ENCODE measurements at regions not wholly inside any gene's neighbourhood (a gene's known extent, or its start where the extent isn't known, plus 50 kb on each side); places are given as distances from the start of the nearest gene placed in this dataset.
"Not testable (repeated sequence)": the region's sequence is repeated elsewhere in the genome, so short reads cannot be mapped to it uniquely, and the experiment has no call there.

- ChIA-PET POLR2A (no interaction called here), CTCF (interaction anchor here (1.0 to 2.0 kb wide), 2 partner anchors 31 to 95 kb away, joined by 5 to 6 read pairs; partner anchors contain the start of gene CCBE1)
- no peaks in the 10 kb centered on the region for H3K9me3 ChIP-seq
- ATAC-seq (no peak), DNase-seq (ENCODE audit: low read depth in 1 of 2, low spot score in 1 of 2) (no peak), FAIRE-seq (no peak)
- 62% methylated on average over 4 of the region's 4 CpGs for WGBS (ENCODE audit: missing lambda C conversion rate)
- no peak for TF ChIP-seq RFX5 (IDR thresholded peaks at IDR 0.05)
- TF ChIP-seq HMGXB4 (CRISPR knock-in tag; IDR thresholded peaks at IDR 0.05; ENCODE audit: borderline replicate concordance) = no peak
- TF ChIP-seq ELK1 (IDR thresholded peaks at IDR 0.05; ENCODE audit: low read depth, low read length) = no peak
- no peak for TF ChIP-seq ZFP36 (IDR thresholded peaks at IDR 0.05; ENCODE audit: borderline replicate concordance, partially characterized antibody)
- TF ChIP-seq RARB (CRISPR knock-in tag; IDR thresholded peaks at IDR 0.05) = no peak
- TF ChIP-seq HDAC2 (IDR thresholded peaks at IDR 0.05) = no peak
- no peak for TF ChIP-seq ESRRA (IDR thresholded peaks at IDR 0.05; ENCODE audit: borderline replicate concordance, low read length)
- no peak for TF ChIP-seq NPAS2 (CRISPR knock-in tag; IDR thresholded peaks at IDR 0.05; ENCODE audit: borderline replicate concordance)
- TF ChIP-seq MAX (IDR thresholded peaks at IDR 0.05) = no peak
- no peak for TF ChIP-seq HOXB13 (CRISPR knock-in tag; IDR thresholded peaks at IDR 0.05; ENCODE audit: low read depth)
- no peak for TF ChIP-seq PBX3 (IDR thresholded peaks at IDR 0.05)
- no peak overlapping the region for H3K4me3 ChIP-seq
- H3K4me2 ChIP-seq = no peak overlapping the region
- H3K27ac ChIP-seq = no peak overlapping the region
- peaks cover 11% of the 10 kb centered on the region; the same call in 1 of the 3 replicates for H3K4me1 ChIP-seq
These were observed 95.1 kb upstream of the CCBE1 start for GRCh38 chr18:59792353-59792752.

- ATAC-seq; H3K4me3 ChIP-seq; H3K27ac ChIP-seq; FAIRE-seq; H3K4me2 ChIP-seq; H3K9me3 ChIP-seq; DNase-seq (ENCODE audit: low read depth in 1 of 2, low spot score in 1 of 2); POLR2A ChIA-PET: not testable (repeated sequence)
- CTCF ChIA-PET = interaction anchor here (0.6 to 1.6 kb wide), 2 partner anchors 8 to 315 kb away, joined by 3 to 5 read pairs; no protein-coding TSS in a partner anchor
- H3K4me1 ChIP-seq = peaks cover 11% of the 10 kb centered on the region; the same call in 1 of the 3 replicates
- WGBS (ENCODE audit: missing lambda C conversion rate) = 50% methylated on average over 2 of the region's 36 CpGs
These were observed 93.2 kb upstream of the CCBE1 start for GRCh38 chr18:59790346-59790936.

GRCh38 chr18:59788791-59789106 is 91.5 kb upstream of the CCBE1 start:
- POLR2A ChIA-PET = interaction anchor here (0.6 kb wide), 1 partner anchor 87 kb away, joined by 11 read pairs; no protein-coding TSS in a partner anchor
- no peak; a peak in 1 of 6 replicates for ATAC-seq
- H3K4me2 ChIP-seq = peak overlapping the region; percentile 65; the same call in 1 of the 3 replicates

More at GRCh38 chr18:59788791-59789106, 91.5 kb upstream of the CCBE1 start:
- Histone ChIP-seq H3K27ac (peak overlapping the region; percentile 17 to 75; a peak in 4 of 6 replicates), H3K9me3 (no peaks in the 10 kb centered on the region), H3K4me1 (peaks cover 11% of the 10 kb centered on the region; the same call in 1 of the 3 replicates), H3K4me3 (no peak overlapping the region)
- DNase-seq (ENCODE audit: low read depth in 1 of 2, low spot score in 1 of 2) = no peak
- TF ChIP-seq PHF8 (IDR thresholded peaks at IDR 0.05; ENCODE audit: borderline replicate concordance, low read depth) (no peak), POLR2AphosphoS2 (conservative IDR thresholded peaks at IDR 0.05; ENCODE audit: low read length) (no peak), BCL3 (IDR thresholded peaks at IDR 0.05) (no peak), EHMT2 (IDR thresholded peaks at IDR 0.05; ENCODE audit: low read depth) (no peak), HOXA7 (CRISPR knock-in tag; IDR thresholded peaks at IDR 0.05) (no peak), JUNB (IDR thresholded peaks at IDR 0.05) (no peak), POLR2A (IDR thresholded peaks at IDR 0.05; ENCODE audit: low read length) (no peak), BHLHE40 (IDR thresholded peaks at IDR 0.05; ENCODE audit: low read depth, low read length) (no peak), HES2 (IDR thresholded peaks at IDR 0.05) (no peak)
- FAIRE-seq = no peak
- WGBS (ENCODE audit: missing lambda C conversion rate) = 88% methylated on average over 1 of the region's 2 CpGs
- CTCF ChIA-PET = interaction anchor here (0.6 to 2.9 kb wide), 3 partner anchors 35 to 355 kb away, joined by 3 to 15 read pairs (median 4); partner anchors contain the start of gene CCBE1
